Natural killer cell (primary cell): ENCODE measurements at regions not wholly inside any gene's neighbourhood (a gene's known extent, or its start where the extent isn't known, plus 50 kb on each side); places are given as distances from the start of the nearest gene placed in this dataset.

Experiments used
- ATAC-seq, 3 donors: fragments of 150-1000 bp in 2 of 3; fragments of 200-7000 bp in 1 of 3; cut with Tn5 transposase; 1 replicate in 1 of 3; 2 replicates in 2 of 3; pipeline ENCODE4 v1.10.0; 2021; ENCODE audit warnings: mild to moderate bottlenecking in 2 of 3, moderate library complexity in 2 of 3
- DNase-seq, 2 donors: peaks; one replicate each; pipeline versions ENCODE4 v3.0.0 to v3.0.0-alpha.2; 2013 to 2021; ENCODE audit warnings: mixed read lengths in 1 of 2
- H3K27ac ChIP-seq: one replicate; pipeline ENCODE4 v1.5.1; 2013; ENCODE audit warnings: mild to moderate bottlenecking, low read length
- H3K27me3 ChIP-seq: one replicate; pipeline ENCODE4 v1.6.1; 2013; ENCODE audit warnings: low read length; ENCODE audit not compliant: control insufficient read depth, insufficient read depth
- H3K36me3 ChIP-seq: one replicate; pipeline ENCODE4 v1.6.1; 2013; ENCODE audit warnings: low read length; ENCODE audit not compliant: control insufficient read depth, insufficient read depth
- H3K4me1 ChIP-seq: one replicate; pipeline ENCODE4 v1.6.1; 2013; ENCODE audit warnings: low read length; ENCODE audit not compliant: control insufficient read depth, insufficient read depth
- H3K4me3 ChIP-seq: one replicate; pipeline ENCODE4 v1.5.1; 2013; ENCODE audit warnings: low read length
- H3K9me3 ChIP-seq: one replicate; pipeline ENCODE4 v1.6.1; 2013; ENCODE audit warnings: low read length; ENCODE audit not compliant: control insufficient read depth, insufficient read depth
- H3K27ac Mint-ChIP-seq, 2 donors: one replicate each; pipeline ENCODE4 v1.8.0; 2022; ENCODE audit warnings: mild to moderate bottlenecking in 2 of 2, mixed read lengths in 2 of 2, moderate library complexity in 1 of 2
- H3K27me3 Mint-ChIP-seq, 2 donors: one replicate each; pipeline ENCODE4 v1.8.0; 2022; ENCODE audit warnings: low read depth in 2 of 2, mixed read lengths in 2 of 2
- H3K36me3 Mint-ChIP-seq: one replicate; pipeline ENCODE4 v1.8.0; 2022; ENCODE audit warnings: mixed read lengths
- H3K4me1 Mint-ChIP-seq, 2 donors: one replicate each; pipeline ENCODE4 v1.8.0; 2022; ENCODE audit warnings: mixed read lengths in 2 of 2
- H3K4me3 Mint-ChIP-seq: one replicate; pipeline ENCODE4 v1.8.0; 2022; ENCODE audit warnings: mild to moderate bottlenecking, moderate library complexity, mixed read lengths
- H3K9me3 Mint-ChIP-seq, 2 donors: one replicate each; pipeline ENCODE4 v1.8.0; 2022; ENCODE audit warnings: mixed read lengths in 2 of 2
- WGBS: methylation state at CpG from one replicate; pipeline ENCODE4 v1.1.7; 2013; ENCODE audit warnings: missing lambda C conversion rate; ENCODE audit not compliant: insufficient coverage; 5-methylcytosine and 5-hydroxymethylcytosine counted together
- intact Hi-C: fragments of 100-400 bp; cut with micrococcal nuclease; formaldehyde crosslinking; loops from one replicate; pipeline ENCODE4 v1.14.2; 2022
- TF ChIP-seq, protein P1 (sequence below): fragments of 200-600 bp; IDR thresholded peaks from one replicate; pipeline ENCODE4 v1.8.0; 2022; ENCODE audit warnings: antibody characterized with exemption

DNA sequence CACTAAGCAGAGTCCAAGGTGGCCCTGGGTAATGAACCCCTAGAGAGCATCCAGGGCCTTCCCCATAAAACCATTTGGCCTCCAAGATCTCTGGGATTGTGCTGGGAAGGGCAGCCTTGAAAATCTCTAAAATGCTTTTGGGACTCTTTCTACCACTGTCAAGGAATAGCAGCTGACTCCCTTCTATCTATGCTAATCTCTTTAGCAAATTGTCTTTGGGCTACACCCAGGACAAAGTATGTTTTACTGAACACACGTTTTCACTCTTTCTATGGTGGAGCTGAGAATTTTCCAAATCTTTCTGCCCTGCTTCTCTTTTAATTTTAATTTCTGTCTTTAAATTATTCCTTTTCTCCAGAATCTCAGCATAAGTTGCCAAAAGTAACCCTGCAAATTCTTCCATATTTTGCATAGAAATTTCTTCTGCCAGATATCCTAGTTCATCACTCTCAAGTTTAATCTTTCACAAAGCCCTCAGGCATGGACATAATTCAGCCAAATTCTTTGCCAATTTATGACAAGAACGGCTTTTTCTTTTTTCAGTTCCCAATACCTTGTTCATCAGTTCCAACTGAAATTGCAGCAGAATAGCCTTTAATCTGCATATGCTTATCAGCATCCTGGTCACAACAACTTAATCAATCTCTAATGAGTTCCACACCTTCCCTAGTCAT lies 687.0 kb upstream of the ADGRL4 start:
- Mint-ChIP-seq H3K27me3 (no peaks in the 10 kb centered on the region), H3K4me3 (no peak overlapping the region), H3K4me1 (no peaks in the 10 kb centered on the region), H3K36me3 (peaks cover 15% of the 10 kb centered on the region), H3K9me3 (peaks cover 23 to 34% of the 10 kb centered on the region in 2 donors), H3K27ac (no peak overlapping the region)
- TF ChIP-seq, protein P1, sequence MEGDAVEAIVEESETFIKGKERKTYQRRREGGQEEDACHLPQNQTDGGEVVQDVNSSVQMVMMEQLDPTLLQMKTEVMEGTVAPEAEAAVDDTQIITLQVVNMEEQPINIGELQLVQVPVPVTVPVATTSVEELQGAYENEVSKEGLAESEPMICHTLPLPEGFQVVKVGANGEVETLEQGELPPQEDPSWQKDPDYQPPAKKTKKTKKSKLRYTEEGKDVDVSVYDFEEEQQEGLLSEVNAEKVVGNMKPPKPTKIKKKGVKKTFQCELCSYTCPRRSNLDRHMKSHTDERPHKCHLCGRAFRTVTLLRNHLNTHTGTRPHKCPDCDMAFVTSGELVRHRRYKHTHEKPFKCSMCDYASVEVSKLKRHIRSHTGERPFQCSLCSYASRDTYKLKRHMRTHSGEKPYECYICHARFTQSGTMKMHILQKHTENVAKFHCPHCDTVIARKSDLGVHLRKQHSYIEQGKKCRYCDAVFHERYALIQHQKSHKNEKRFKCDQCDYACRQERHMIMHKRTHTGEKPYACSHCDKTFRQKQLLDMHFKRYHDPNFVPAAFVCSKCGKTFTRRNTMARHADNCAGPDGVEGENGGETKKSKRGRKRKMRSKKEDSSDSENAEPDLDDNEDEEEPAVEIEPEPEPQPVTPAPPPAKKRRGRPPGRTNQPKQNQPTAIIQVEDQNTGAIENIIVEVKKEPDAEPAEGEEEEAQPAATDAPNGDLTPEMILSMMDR, result no peak
- no peak overlapping the region for H3K4me3 ChIP-seq
- H3K4me1 ChIP-seq, result no peaks in the 10 kb centered on the region
- H3K9me3 ChIP-seq, result peaks cover 14% of the 10 kb centered on the region
- no peaks in the 10 kb centered on the region for H3K27me3 ChIP-seq
- no peaks in the 10 kb centered on the region for H3K36me3 ChIP-seq
- DNase-seq, result no peak
- intact Hi-C loops, result no loop called here
- WGBS, result 71% methylated on average over 2 of the region's 2 CpGs
- H3K27ac ChIP-seq, result no peak overlapping the region
- no peak for ATAC-seq

DNA sequence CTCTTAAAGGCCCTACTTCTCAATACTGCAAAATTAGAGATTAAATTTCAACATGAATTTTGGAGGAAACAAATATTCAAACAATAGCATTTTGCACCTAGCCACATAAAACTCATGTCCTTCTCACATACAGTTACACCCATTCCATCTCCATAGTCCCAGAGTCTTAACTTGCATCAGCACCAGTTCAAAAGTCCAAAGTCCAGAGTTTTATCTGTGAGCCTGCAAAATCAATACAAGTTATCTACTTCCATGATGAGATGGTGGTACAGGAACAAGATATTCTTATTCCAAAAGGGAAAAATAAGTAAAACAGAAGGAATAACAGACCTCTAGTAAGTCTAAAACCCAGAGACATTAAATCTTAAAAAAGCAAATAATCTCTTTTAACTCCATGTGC lies 686.0 kb upstream of the ADGRL4 start:
- Histone ChIP-seq H3K4me1 (no peaks in the 10 kb centered on the region), H3K9me3 (peaks cover 14% of the 10 kb centered on the region), H3K4me3 (no peak overlapping the region), H3K27me3 (no peaks in the 10 kb centered on the region), H3K36me3 (no peaks in the 10 kb centered on the region), H3K27ac (no peak overlapping the region)
- Mint-ChIP-seq H3K4me3 (no peak overlapping the region), H3K36me3 (peaks cover 16% of the 10 kb centered on the region), H3K9me3 (peaks cover 20 to 29% of the 10 kb centered on the region in 2 donors), H3K27me3 (no peaks in the 10 kb centered on the region), H3K27ac (no peak overlapping the region), H3K4me1 (no peaks in the 10 kb centered on the region)
- TF ChIP-seq, protein P1, result no peak
- intact Hi-C loops, result no loop called here
- no peak for DNase-seq
- ATAC-seq, result no peak

DNA sequence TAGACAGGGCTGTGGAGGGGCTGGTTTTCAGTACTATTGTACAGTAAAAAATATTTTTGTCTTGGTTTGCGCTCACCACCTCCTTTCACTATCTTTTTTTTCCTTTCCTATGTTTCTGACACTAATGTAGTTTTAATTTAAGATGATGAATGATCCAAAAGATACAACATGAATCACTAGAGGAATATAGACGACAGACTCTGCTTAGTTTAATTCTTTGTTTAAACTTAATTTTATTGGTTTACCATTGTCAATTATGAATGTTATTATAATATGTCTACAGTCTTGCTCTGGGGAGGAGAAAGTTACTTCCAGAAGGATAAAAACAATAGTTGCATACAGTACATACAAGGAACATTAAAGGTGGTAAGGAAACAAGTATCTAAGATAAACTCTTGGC lies 682.4 kb upstream of the ADGRL4 start:
- H3K9me3 Mint-ChIP-seq, result peaks cover 23 to 30% of the 10 kb centered on the region in 2 donors
- WGBS, result no CpG with 5 or more reads among the region's 2 CpGs
- no peak for ATAC-seq

More for the DNA sequence above, 682.4 kb upstream of the ADGRL4 start:
- Mint-ChIP-seq H3K36me3 (peaks cover 18% of the 10 kb centered on the region), H3K27me3 (no peaks in the 10 kb centered on the region), H3K4me1 (no peaks in the 10 kb centered on the region), H3K27ac (no peak overlapping the region), H3K4me3 (no peak overlapping the region)
- H3K27me3 ChIP-seq, result no peaks in the 10 kb centered on the region
- no peak for DNase-seq
- H3K27ac ChIP-seq, result no peak overlapping the region
- TF ChIP-seq, protein P1, result no peak
- H3K36me3 ChIP-seq, result no peaks in the 10 kb centered on the region
- H3K4me1 ChIP-seq, result no peaks in the 10 kb centered on the region
- peaks cover 14% of the 10 kb centered on the region for H3K9me3 ChIP-seq
- no peak overlapping the region for H3K4me3 ChIP-seq
- intact Hi-C loops, result no loop called here
